IMR-90 (cell line): ENCODE measurements at regions not wholly inside any gene's neighbourhood (a gene's known extent, or its start where the extent isn't known, plus 50 kb on each side); places are given as distances from the start of the nearest gene placed in this dataset.

Experiments used
- ATAC-seq: fragments of 200-7000 bp; cut with Tn5 transposase; 2 replicates; pipeline ENCODE4 v1.9.1; 2020; ENCODE audit warnings: low read depth, mild to moderate bottlenecking, moderate library complexity
- BruUV-seq: library from RNA; stranded (reverse); fragments of 400-500 nt; replicated peaks from 2 replicates; lab custom pipeline; 2021; lab: Mats Ljungman, UMichigan
- CTCF ChIA-PET: fragments of 300-600 bp; formaldehyde crosslinking; extraction: SDS; loops from one replicate; lab custom pipeline; 2021; ENCODE audit warnings: antibody characterized with exemption; lab: Yijun Ruan, JAX
- POLR2A ChIA-PET: fragments of 300-600 bp; sonication (Branson Sonifier 250); formaldehyde crosslinking; loops from one replicate; lab custom pipeline; 2022; ENCODE audit warnings: antibody characterized with exemption; ENCODE audit not compliant: unreplicated experiment; lab: Charles Lee
- DNase-seq: peaks from one replicate; pipeline ENCODE4 v3.0.0; 2013
- H2AFZ ChIP-seq: replicated peaks from 2 replicates; pipeline ENCODE3; 2013; ENCODE audit warnings: low read length, mild to moderate bottlenecking; ENCODE audit not compliant: poor library complexity
- H2AK5ac ChIP-seq: 2 replicates; pipeline ENCODE4 v1.6.1; 2013; ENCODE audit warnings: low read depth, low read length, inconsistent platforms
- H2AK9ac ChIP-seq: replicated peaks from 2 replicates; pipeline ENCODE3; 2013; ENCODE audit warnings: mild to moderate bottlenecking, low read depth, low read length, moderate library complexity; ENCODE audit not compliant: poor library complexity
- H2BK120ac ChIP-seq: 2 replicates; pipeline ENCODE4 v1.6.1; 2013; ENCODE audit warnings: low read depth, low read length, inconsistent platforms
- H2BK15ac ChIP-seq: 3 replicates; pipeline ENCODE4 v1.6.1; 2013; ENCODE audit warnings: low read depth, low read length, inconsistent platforms
- H2BK20ac ChIP-seq: 2 replicates; pipeline ENCODE4 v1.6.1; 2013; ENCODE audit warnings: low read depth, mild to moderate bottlenecking, inconsistent platforms, low read length, moderate library complexity
- H2BK5ac ChIP-seq: 2 replicates; pipeline ENCODE4 v1.6.1; 2013; ENCODE audit warnings: mild to moderate bottlenecking, low read depth, low read length, inconsistent platforms; ENCODE audit not compliant: poor library complexity, severe bottlenecking
- H3K14ac ChIP-seq: replicated peaks from 2 replicates; pipeline ENCODE4 v1.6.1; 2013; ENCODE audit warnings: low read depth, low read length, inconsistent platforms
- H3K18ac ChIP-seq: 2 replicates; pipeline ENCODE4 v1.6.1; 2013; ENCODE audit warnings: low read depth, low read length, control low read depth
- H3K23ac ChIP-seq: 2 replicates; pipeline ENCODE4 v1.6.1; 2013; ENCODE audit warnings: low read depth, low read length, inconsistent platforms
- H3K27ac ChIP-seq: 2 replicates; pipeline ENCODE4 v1.5.1; 2013; ENCODE audit warnings: mild to moderate bottlenecking, control low read depth, low read length; ENCODE audit not compliant: insufficient read depth
- H3K27me3 ChIP-seq: 2 replicates; pipeline ENCODE4 v1.6.1; 2013; ENCODE audit warnings: low read length; ENCODE audit not compliant: control insufficient read depth, insufficient read depth
- H3K36me3 ChIP-seq: 2 replicates; pipeline ENCODE4 v1.6.1; 2013; ENCODE audit warnings: low read length, mixed read lengths; ENCODE audit not compliant: control insufficient read depth, insufficient read depth
- H3K4ac ChIP-seq: 2 replicates; pipeline ENCODE4 v1.6.1; 2013; ENCODE audit warnings: low read depth, low read length, inconsistent platforms
- H3K4me1 ChIP-seq: 2 replicates; pipeline ENCODE4 v1.6.1; 2013; ENCODE audit warnings: low read length, mixed read lengths; ENCODE audit not compliant: control insufficient read depth, insufficient read depth
- H3K4me2 ChIP-seq: 2 replicates; pipeline ENCODE4 v1.6.1; 2013; ENCODE audit warnings: low read depth, mild to moderate bottlenecking, control low read depth, low read length, moderate library complexity
- H3K4me3 ChIP-seq: 2 replicates; pipeline ENCODE4 v1.5.1; 2013; ENCODE audit warnings: low read depth, mild to moderate bottlenecking, control low read depth, low read length, moderate library complexity; ENCODE audit not compliant: insufficient read depth
- H3K56ac ChIP-seq: 2 replicates; pipeline ENCODE4 v1.6.1; 2013; ENCODE audit warnings: low read length, inconsistent platforms; ENCODE audit not compliant: insufficient read depth; ENCODE audit errors: extremely low read depth
- H3K79me1 ChIP-seq, 2 experiments: 2 replicates each; pipeline ENCODE4 v1.6.1; 2013; ENCODE audit warnings: low read length in 2 of 2, inconsistent platforms in 1 of 2, low read depth in 1 of 2
- H3K9ac ChIP-seq: 2 replicates; pipeline ENCODE4 v1.6.1; 2013; ENCODE audit warnings: low read depth, low read length, control low read depth
- H3K9me1 ChIP-seq: 2 replicates; pipeline ENCODE4 v1.6.1; 2013; ENCODE audit warnings: low read length, inconsistent platforms; ENCODE audit not compliant: insufficient read depth
- H3K9me3 ChIP-seq: 2 replicates; pipeline ENCODE4 v1.6.1; 2013; ENCODE audit warnings: low read length; ENCODE audit not compliant: control insufficient read depth, insufficient read depth
- H4K20me1 ChIP-seq: 2 replicates; pipeline ENCODE4 v1.6.1; 2013; ENCODE audit warnings: low read length, inconsistent platforms; ENCODE audit not compliant: insufficient read depth
- H4K5ac ChIP-seq: 2 replicates; pipeline ENCODE4 v1.6.1; 2013; ENCODE audit warnings: mild to moderate bottlenecking, low read depth, low read length, control low read depth
- H4K8ac ChIP-seq, 2 experiments: 2 replicates each; pipeline ENCODE4 v1.6.1; 2013; ENCODE audit warnings: low read depth in 2 of 2, low read length in 2 of 2, control low read depth in 1 of 2, inconsistent platforms in 1 of 2
- H4K91ac ChIP-seq: 2 replicates; pipeline ENCODE4 v1.6.1; 2013; ENCODE audit warnings: low read depth, low read length, inconsistent platforms; ENCODE audit not compliant: insufficient read depth
- BHLHE40 ChIP-seq: fragments of 150-350 bp; IDR thresholded peaks from 2 replicates; pipeline ENCODE4 v1.6.1; 2016; ENCODE audit warnings: mild to moderate bottlenecking, low read depth, low read length
- CEBPB ChIP-seq: IDR thresholded peaks from 2 replicates; pipeline ENCODE4 v1.6.1; 2012; ENCODE audit warnings: low read depth, low read length, improper control_type of control experiment
- CHD1 ChIP-seq: IDR thresholded peaks from 2 replicates; pipeline ENCODE4 v1.6.1; 2012; ENCODE audit warnings: low read depth, low read length, improper control_type of control experiment
- ELK1 ChIP-seq: fragments of 150-350 bp; IDR thresholded peaks from 2 replicates; pipeline ENCODE4 v1.6.1; 2016; ENCODE audit warnings: low read depth, mild to moderate bottlenecking, low read length, moderate library complexity, borderline replicate concordance
- MXI1 ChIP-seq: IDR thresholded peaks from 2 replicates; pipeline ENCODE4 v1.6.1; 2012; ENCODE audit warnings: low read depth, mild to moderate bottlenecking, low read length, moderate library complexity, borderline replicate concordance
- NFE2L2 ChIP-seq: fragments of 150-350 bp; IDR thresholded peaks from 2 replicates; pipeline ENCODE4 v1.6.1; 2016; ENCODE audit warnings: low read depth, mild to moderate bottlenecking, low read length
- RAD21 ChIP-seq: IDR thresholded peaks from 2 replicates; pipeline ENCODE4 v1.6.1; 2012; ENCODE audit warnings: low read length, improper control_type of control experiment
- RCOR1 ChIP-seq: IDR thresholded peaks from 2 replicates; pipeline ENCODE4 v1.6.1; 2012; ENCODE audit warnings: mild to moderate bottlenecking, low read length, improper control_type of control experiment; ENCODE audit not compliant: insufficient replicate concordance
- RFX5 ChIP-seq: IDR thresholded peaks from 2 replicates; pipeline ENCODE4 v1.8.0; 2012; ENCODE audit warnings: low read depth, mild to moderate bottlenecking, low read length, moderate library complexity
- SMC3 ChIP-seq: fragments of 150-350 bp; IDR thresholded peaks from 2 replicates; pipeline ENCODE4 v1.6.1; 2016; ENCODE audit warnings: low read depth, mild to moderate bottlenecking, antibody characterized with exemption, low read length, moderate library complexity
- WGBS, 2 experiments: methylation state at CpG; one replicate each; pipeline versions ENCODE4 v1.1.5 to v1.1.7; 2013; ENCODE audit warnings: missing lambda C conversion rate in 2 of 2; ENCODE audit not compliant: insufficient read length in 1 of 2; ENCODE audit errors: extremely low coverage in 2 of 2; 5-methylcytosine and 5-hydroxymethylcytosine counted together
- dilution Hi-C: fragments of 300-500 bp; cut with HindIII; formaldehyde crosslinking; loops from one replicate; pipeline ENCODE4 v1.14.3; 2018; ENCODE audit warnings: low sequenced_read_pairs; ENCODE audit not compliant: unreplicated experiment
- in situ Hi-C: fragments of 300-500 bp; cut with MboI; formaldehyde crosslinking; loops from 3 replicates; pipeline ENCODE4 v1.14.3; 2019; ENCODE audit warnings: low sequenced_read_pairs, inconsistent platforms, mixed read lengths
- intact Hi-C: fragments of 100-400 bp; cut with micrococcal nuclease; formaldehyde crosslinking; loops from 2 replicates; pipeline ENCODE4 v1.10.0; 2022
- TF ChIP-seq, protein P1 (sequence below): conservative IDR thresholded peaks from 2 replicates; pipeline ENCODE4 v1.5.1; 2012; ENCODE audit warnings: mild to moderate bottlenecking, low read depth, low read length, improper control_type of control experiment

DNA sequence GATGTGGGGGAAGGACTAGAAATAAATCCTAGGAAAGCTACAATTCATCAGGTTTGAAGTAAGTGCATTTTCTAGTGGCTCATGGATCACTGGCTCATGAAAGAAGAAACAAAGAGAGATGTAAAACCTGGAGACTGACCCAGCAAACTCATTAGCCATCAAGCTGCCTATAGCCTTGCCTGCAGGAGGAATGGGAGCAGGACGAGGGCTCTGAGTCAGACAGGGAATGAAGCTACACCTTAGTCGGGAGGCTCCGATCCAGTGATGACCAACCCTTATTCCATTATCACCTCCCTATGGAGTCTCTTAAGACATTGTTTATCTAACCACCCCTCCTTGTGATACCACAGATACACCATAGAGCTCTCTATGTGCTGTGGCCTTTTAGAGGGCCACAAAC, 112.5 kb upstream of the WDR11 start:
- no TSS peak for BruUV-seq
- H4K8ac ChIP-seq, result no peak overlapping the region
- no peaks in the 10 kb centered on the region for H3K79me1 ChIP-seq
- H2AFZ ChIP-seq, result no peak overlapping the region
- no peaks in the 10 kb centered on the region for H3K36me3 ChIP-seq
- no peak overlapping the region for H2AK5ac ChIP-seq
- H3K27ac ChIP-seq, result no peak overlapping the region
- no peak overlapping the region for H3K18ac ChIP-seq
- peaks cover under 1% of the 10 kb centered on the region; the same call in 1 of the 2 replicates for H3K9me3 ChIP-seq
- H2BK5ac ChIP-seq, result no peak overlapping the region
- ATAC-seq (no peak), DNase-seq (no peak)
- CTCF ChIA-PET, result interaction anchor here (1.2 kb wide), 1 partner anchor 316 kb away, joined by 3 read pairs; no protein-coding TSS in a partner anchor
- H3K4me2 ChIP-seq, result no peak overlapping the region
- dilution Hi-C loops, result no loop called here
- no peak overlapping the region for H3K23ac ChIP-seq
- H3K27me3 ChIP-seq, result no peaks in the 10 kb centered on the region
- H2BK15ac ChIP-seq, result no peak overlapping the region
- H2BK20ac ChIP-seq, result no peak overlapping the region
- POLR2A ChIA-PET, result no interaction called here
- H3K56ac ChIP-seq, result no peak overlapping the region
- no peak overlapping the region for H2BK120ac ChIP-seq
- TF ChIP-seq CEBPB (no peak), NFE2L2 (no peak), SMC3 (no peak), ELK1 (no peak), RAD21 (no peak), MXI1 (no peak), CHD1 (no peak), BHLHE40 (no peak), RCOR1 (no peak), RFX5 (no peak)
- TF ChIP-seq, protein P1, sequence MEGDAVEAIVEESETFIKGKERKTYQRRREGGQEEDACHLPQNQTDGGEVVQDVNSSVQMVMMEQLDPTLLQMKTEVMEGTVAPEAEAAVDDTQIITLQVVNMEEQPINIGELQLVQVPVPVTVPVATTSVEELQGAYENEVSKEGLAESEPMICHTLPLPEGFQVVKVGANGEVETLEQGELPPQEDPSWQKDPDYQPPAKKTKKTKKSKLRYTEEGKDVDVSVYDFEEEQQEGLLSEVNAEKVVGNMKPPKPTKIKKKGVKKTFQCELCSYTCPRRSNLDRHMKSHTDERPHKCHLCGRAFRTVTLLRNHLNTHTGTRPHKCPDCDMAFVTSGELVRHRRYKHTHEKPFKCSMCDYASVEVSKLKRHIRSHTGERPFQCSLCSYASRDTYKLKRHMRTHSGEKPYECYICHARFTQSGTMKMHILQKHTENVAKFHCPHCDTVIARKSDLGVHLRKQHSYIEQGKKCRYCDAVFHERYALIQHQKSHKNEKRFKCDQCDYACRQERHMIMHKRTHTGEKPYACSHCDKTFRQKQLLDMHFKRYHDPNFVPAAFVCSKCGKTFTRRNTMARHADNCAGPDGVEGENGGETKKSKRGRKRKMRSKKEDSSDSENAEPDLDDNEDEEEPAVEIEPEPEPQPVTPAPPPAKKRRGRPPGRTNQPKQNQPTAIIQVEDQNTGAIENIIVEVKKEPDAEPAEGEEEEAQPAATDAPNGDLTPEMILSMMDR, result no peak
- H4K20me1 ChIP-seq, result no peaks in the 10 kb centered on the region
- no peak overlapping the region for H2AK9ac ChIP-seq
- no peak overlapping the region for H3K4ac ChIP-seq
- H4K91ac ChIP-seq, result no peak overlapping the region
- intact Hi-C loops, result loop anchor here (10.0 kb wide), 1 partner anchor 984 kb away; no protein-coding TSS in a partner anchor
- no peak overlapping the region for H4K5ac ChIP-seq
- no peaks in the 10 kb centered on the region for H3K4me1 ChIP-seq
- WGBS, 2 experiments, result no CpG with 5 or more reads among the region's 3 CpGs
- no peaks in the 10 kb centered on the region for H3K9me1 ChIP-seq
- H3K9ac ChIP-seq, result no peak overlapping the region
- no peak overlapping the region for H3K4me3 ChIP-seq
- H3K14ac ChIP-seq, result no peak overlapping the region
- in situ Hi-C loops, result no loop called here
